HG02678 (cell line): ENCODE measurements at regions not wholly inside any gene's neighbourhood (a gene's known extent, or its start where the extent isn't known, plus 50 kb on each side); places are given as distances from the start of the nearest gene placed in this dataset.
A peak's percentile ranks its signal among the peaks of the same experiment; 100 is the strongest.

ENCODE experiments used
- ATAC-seq: cut with Tn5 transposase; IDR thresholded peaks from one replicate; pipeline ENCODE4 v1.9.1; 2021; ENCODE audit warnings: mild to moderate bottlenecking, moderate library complexity; ENCODE audit not compliant: unreplicated experiment

GRCh38 chr1:217373761-217374701, 256.9 kb downstream of the GPATCH2 start:
- no peak for ATAC-seq

- no peak for ATAC-seq
These were observed 258.6 kb downstream of the GPATCH2 start for GRCh38 chr1:217372049-217372970.

- ATAC-seq: no peak
These were observed 260.1 kb downstream of the GPATCH2 start for GRCh38 chr1:217370757-217371156.

- no peak for ATAC-seq
These were observed 260.8 kb downstream of the GPATCH2 start for GRCh38 chr1:217369996-217370551.

- ATAC-seq: peak; percentile 94
These were observed 261.5 kb downstream of the GPATCH2 start for GRCh38 chr1:217369271-217369981.

- ATAC-seq: no peak
These were observed 266.7 kb downstream of the GPATCH2 start for GRCh38 chr1:217364220-217364619.

- no peak for ATAC-seq
These were observed 267.6 kb downstream of the GPATCH2 start for GRCh38 chr1:217363319-217363718.

GRCh38 chr1:217360510-217360909, 270.4 kb downstream of the GPATCH2 start:
- ATAC-seq: no peak

- no peak for ATAC-seq
These were observed 276.0 kb downstream of the GPATCH2 start for GRCh38 chr1:217354895-217355294.

- ATAC-seq: no peak
These were observed 281.8 kb downstream of the GPATCH2 start for GRCh38 chr1:217348960-217349664.

- ATAC-seq: no peak
These were observed 286.2 kb downstream of the GPATCH2 start for GRCh38 chr1:217344712-217345111.

GRCh38 chr1:217343907-217344306, 287.0 kb downstream of the GPATCH2 start:
- ATAC-seq: no peak

GRCh38 chr1:217342105-217342504, 288.8 kb downstream of the GPATCH2 start:
- ATAC-seq: no peak

- no peak for ATAC-seq
These were observed 294.2 kb downstream of the GPATCH2 start for GRCh38 chr1:217336724-217337123.

GRCh38 chr1:217333939-217334338, 297.0 kb downstream of the GPATCH2 start:
- peak; percentile 81 for ATAC-seq

GRCh38 chr1:217332431-217333065, 298.3 kb downstream of the GPATCH2 start:
- no peak for ATAC-seq

- ATAC-seq: no peak
These were observed 299.2 kb downstream of the GPATCH2 start for GRCh38 chr1:217331698-217332097.

- no peak for ATAC-seq
These were observed 303.0 kb downstream of the GPATCH2 start for GRCh38 chr1:217327901-217328300.

- peak; percentile 100 for ATAC-seq
These were observed 308.1 kb downstream of the GPATCH2 start for GRCh38 chr1:217322834-217323233.
